Iris pigment epithelial cell (primary cell): ENCODE measurements at regions not wholly inside any gene's neighbourhood (a gene's known extent, or its start where the extent isn't known, plus 50 kb on each side); places are given as distances from the start of the nearest gene placed in this dataset.
"Not testable (repeated sequence)": the region's sequence is repeated elsewhere in the genome, so short reads cannot be mapped to it uniquely, and the experiment has no call there.

Experiments
- DNase-seq: peaks from one replicate; pipeline ENCODE4 v3.0.0-alpha.2; 2011; ENCODE audit warnings: low read depth

DNA sequence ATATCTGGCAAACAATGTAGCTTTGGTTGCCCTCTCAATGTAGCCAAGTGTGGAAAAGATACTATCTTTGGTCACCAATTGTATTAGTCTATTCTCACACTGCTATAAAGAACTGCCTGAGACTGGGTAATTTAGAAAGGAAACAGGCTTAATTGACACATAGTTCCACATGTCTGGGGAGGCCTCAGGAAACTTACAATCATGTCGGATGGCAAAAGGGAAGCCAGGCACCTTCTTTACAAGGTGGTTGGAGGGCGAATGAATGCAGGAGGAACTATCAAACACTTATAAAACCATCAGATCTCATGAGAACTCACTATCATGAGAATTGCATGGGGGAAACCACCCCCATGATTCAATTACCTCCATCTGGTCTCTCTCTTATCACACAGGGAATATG is 133.1 kb upstream of the TBCA start:
- no peak for DNase-seq

DNA sequence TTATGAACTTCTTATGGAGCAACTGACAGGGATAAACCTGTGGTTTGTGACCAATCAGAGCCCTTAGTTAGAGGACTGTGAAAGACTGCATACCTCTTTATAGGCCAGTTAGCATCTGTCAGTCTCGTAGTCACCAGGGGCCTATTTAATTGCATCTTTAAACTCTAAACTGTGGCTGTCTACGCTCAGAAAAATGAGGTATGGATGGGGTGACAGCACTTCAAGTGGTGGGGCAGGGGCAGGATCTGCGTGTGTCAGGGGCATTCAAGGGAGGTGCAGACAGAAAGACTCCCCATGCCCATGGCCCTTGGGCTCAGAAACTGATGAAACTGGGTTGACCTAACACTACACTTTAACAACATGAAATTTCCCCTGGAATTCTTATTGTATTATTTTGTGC is 132.6 kb upstream of the TBCA start:
- DNase-seq = no peak

DNA sequence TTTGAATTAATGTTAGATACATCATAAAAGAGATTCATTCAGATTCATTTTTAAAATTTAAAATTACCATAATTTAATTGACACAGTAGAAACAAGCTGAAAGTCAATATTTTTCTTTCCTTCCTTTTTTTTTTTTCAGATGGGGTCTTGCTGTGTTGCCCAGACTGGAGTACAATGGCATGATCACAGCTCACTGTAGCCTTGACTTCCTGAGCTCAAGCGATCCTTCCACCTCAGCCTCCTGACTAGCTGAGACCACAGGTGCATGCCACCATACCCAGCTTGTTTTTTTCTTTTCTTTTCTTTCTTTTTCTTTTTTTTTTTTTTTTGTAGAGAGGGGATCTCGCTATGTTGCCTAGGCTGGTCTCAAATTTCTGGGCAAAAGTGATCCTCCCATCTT is 131.6 kb upstream of the TBCA start:
- no peak for DNase-seq

DNA sequence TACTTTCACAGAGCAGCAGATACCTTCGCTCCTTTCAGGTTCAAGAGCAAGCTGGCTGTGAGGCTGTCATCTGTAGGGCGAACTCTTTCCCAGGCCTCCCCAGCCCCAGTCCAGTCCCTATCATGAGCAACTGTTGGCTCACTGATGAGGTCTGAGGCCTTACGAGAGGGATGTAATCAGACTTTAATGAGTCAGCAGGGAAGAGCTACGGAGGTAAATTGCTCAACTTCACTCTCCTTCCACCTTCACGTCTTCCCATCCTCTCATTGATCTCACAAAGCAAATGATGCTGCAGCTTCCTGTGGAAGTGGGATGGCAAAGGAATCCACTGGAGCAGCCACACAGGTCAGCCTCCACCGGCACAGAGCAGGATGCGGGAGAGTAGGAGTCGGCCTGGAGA is 130.7 kb upstream of the TBCA start:
- peak; percentile 83 for DNase-seq

DNA sequence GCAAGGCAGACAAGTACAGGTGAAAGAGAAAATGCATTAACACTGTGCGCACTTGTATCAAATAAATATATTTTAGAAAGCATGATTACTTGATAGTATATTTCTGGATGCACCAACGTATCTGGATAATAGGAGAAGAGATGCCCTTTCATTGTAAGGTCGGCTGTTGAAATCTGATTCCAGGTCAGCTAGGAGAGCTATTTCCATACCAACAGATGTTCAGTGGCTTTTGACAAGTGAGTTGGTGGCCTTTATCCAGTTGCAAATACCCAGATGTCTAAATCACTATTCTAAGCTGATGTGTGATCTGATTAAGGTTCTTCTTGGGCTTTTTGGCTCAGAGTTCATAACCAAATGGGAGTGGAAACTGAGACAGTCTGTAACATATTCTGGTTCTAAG is 128.2 kb upstream of the TBCA start:
- DNase-seq = no peak

DNA sequence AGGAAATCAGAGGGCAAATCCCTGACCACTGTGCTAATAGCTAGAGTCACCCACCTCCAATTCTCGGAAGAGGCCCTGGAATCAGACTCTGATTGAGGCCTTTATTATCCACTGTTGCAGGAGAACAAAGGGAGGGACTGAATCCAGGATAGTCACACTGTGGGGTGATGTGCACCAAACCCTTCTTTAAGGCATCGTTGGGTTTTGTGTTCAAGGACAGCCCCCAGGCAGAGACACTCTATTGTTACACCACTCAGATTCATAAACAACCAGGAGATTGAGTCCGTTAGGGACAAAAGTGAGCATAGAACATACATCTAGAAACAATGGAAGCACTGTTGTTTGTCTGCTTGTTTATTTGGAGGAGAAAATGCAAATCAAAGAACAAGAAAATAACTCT is 124.6 kb upstream of the TBCA start:
- no peak for DNase-seq

DNA sequence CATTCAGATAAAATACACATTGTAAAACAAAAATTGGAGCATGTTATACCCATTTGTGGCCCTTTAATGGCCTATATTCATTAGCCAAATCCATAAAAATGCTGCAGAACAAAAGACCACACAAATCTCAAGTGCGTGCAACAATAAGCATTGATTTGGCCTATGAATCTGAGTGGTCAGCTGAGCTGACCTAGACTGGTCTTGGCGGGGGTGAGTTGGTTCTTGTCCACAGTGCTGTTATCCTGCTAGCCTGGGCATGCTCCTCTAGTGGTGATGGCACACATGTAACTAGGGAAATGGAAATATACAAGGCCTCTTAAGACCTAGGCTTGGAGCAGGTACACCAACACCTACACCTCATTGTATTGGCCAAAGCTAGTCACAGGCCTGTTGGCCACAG is 122.2 kb upstream of the TBCA start:
- DNase-seq = no peak

DNA sequence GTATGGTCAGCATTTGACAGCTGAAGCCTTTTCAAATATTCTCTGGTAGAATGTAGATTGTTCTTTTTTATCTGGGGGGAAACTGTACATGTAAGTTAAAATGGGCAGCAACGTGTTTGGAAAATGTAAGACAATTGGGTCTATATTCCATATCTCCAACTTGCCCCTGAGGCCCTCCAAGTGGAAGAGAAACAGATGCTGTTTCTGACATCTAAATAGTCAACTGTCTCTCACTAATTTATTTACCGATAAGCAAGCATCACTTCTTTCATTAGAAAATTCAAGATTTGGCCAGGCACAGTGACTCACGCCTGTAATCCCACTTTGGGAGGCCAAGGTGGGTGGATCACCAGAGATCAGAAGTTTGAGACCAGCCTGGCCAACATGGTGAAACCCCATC is 120.2 kb upstream of the TBCA start:
- DNase-seq = no peak

DNA sequence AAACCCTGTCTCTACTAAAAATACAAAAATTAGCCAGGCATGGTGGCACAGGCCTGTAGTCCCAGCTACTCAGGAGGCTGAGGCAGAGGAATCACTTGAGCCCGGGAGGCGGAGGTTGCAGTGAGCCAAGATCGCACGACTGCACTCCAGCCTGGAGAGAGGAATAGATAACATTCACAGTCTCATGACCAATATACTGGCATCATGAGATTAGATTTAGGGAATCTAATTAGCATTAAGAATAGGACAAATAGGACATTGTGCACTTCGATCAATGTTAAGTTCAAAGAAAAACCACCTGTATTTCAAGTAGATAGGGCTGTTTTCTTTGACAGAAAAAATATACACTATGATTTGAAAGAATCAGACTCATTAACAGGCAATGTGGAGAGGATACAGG is 118.0 kb upstream of the TBCA start:
- not testable (repeated sequence) for DNase-seq

DNA sequence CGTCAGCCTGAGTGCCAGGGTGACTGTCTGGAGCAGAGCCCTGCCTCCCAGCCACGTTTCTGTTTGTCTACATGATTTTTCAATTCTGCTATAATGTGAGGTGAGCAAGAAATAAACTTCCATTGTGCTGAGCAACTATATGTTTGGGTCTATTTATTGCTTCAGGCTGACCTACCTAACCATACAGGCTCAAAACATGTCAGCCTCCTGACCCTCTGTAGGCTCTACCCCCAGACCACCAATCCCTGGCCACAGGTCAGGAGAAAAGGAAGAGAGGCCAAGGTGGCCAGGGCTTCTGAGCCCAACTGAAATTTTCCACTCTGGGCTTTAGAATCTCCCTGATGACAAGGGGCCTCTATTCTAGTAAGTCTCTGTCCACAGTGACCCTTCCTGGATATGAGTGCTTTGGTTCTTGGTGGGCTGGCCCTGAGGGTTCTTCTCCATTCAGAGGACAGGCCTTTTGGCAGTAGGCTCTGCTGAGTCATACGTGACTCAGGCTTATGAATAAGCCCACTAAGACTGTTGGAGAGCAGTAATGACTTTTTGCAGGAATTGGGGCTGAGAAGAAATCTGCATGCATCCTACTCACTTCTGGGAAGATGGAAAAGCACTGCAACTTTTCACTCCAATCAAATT is 117.2 kb upstream of the TBCA start:
- DNase-seq = peak; percentile 98

DNA sequence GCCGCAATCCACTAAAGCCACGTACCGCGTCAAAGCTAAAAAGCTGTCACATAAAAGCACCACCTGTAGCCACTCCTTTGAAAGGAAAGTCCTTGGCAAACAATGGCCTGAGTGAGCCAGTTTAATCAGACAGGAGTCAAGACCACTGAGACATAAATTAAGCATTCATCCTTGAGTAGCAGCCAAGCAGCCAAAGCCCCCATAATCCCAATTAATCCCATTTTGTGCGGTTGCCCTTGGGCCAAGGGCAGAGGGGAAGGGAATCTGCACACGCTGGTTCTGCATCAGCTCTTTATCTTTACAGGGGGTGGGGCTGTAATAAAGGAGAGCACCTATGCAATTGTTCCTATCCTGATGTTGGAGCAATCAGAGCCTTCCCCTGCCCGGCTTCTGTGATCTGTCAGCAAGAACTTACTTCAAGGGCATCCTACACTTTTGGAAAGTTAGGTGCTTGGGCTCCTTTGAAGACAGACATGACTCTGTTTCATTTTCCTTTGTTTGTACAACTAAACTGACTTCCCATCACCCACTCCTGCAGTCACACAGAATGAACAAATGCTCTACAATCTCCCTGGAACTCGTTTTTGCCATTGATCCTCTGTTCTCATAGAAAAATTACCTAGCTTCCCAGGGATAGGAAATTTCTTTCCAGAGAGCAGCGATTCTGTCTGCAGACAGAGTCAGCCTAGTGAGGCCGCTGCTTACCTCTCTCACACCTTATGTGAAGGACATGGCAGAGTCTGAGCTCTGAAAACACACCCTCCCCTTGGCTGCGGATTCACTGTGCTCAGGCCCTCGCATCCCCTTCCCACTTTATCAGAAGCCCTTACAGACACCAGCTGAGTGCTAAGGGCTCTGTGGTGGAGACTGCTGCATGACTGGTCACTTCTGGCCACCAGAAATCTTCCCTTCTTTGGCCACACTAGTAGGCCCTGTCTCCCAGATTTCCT is 116.2 kb upstream of the TBCA start:
- no peak for DNase-seq

DNA sequence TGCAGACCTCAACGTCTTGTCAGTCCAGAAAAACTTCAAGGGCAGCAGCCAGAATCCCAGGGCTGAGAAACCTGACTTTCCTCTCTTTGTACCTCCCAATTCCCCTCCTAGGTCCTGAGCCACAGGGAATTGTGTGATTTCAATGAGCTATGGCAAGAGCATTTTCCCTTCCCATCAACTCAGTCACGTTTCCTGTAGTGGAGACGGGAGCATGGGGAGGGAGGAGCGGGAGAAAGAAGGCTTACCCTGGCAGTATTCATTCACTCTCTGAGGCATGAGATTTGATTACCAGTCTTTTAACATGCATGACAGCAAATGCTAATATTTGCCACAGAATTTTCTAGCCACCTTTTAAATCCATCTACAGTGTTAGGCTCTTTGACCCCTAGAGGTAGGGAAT is 109.4 kb upstream of the TBCA start:
- no peak for DNase-seq

DNA sequence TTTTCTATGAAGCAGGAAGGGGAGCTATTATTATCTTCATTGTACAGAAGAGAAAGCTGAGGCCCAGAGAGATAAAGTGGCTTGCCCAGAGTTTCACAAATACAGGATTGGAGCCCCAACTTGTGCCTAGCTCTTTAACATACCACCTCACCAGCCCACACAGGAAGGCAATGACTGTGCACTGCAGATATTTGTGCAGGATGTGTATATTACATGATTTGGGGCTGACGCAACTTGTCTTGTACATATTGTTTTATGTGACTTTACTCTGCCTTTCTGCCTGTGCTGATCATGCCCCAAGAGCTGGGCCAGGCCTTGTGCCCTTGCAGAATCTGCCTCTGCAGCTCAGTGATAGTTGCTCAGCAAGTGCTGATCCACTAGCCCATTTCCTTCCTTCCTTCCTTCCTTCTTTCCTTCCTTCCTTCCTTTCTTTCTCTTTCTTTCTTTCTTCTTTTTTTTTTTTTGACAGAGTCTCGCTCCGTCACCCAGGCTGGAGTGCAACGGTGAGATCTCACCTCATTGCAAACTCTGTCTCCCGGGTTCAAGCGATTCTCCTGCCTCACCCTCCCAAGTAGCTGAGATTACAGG is 106.6 kb upstream of the TBCA start:
- peak; percentile 93 for DNase-seq

DNA sequence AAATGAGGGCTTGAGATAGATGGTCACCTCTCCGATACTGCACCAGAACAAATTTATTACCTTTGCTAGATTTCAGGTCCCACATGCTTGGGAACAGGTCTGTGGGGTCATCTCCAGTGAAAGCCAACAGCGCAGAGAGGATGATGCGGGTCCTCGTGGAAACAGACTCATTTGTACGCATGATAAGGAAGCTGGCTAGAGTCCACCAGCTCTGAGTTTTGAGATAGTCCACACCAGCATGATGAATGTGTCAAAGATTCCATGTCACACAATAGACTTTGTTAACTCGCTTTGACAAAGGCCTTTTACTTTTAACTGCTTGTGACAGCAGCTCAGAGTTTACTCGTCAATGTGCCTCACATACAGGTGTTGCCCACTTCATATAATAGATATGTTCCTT is 105.4 kb upstream of the TBCA start:
- DNase-seq = peak; percentile 62

DNA sequence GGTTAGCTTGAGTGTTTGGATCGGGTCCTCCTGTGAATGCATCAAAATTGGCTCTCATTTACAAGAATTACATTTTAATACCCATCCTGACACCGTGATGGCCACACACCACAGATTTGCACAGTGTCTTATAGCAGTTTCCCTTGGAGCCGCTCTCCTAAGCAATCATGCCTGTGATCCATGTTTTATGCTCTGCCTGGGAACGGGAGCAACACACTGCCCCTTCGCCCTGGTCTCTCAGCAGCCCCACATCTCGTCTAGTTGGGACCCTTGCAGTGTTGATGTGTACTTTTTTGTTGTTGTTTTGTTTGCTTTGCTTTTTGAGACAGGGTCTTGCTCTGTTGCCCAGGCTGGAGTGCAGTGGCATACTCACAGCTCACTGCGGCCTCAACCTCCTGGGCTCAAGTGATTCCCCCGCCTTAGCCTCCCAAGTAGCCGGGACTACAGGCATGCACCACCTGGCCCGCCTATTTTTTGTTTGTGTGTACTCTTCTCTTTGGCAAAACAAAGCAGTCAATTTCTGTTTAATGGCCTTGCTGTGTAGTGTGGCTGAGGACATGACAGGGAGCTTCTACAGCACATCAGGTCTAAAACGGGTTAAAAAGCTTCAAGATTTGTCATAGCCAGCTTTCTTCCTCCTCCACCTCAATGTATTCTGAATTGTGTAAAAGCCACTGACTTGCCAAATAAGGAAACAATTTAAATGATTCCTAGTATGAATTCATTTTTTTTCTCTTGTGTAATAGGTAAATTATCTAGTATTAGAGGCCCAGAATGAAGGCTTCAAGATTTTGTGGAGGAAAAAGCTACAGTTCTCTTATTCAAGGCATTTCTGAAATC is 101.6 kb upstream of the TBCA start:
- DNase-seq = no peak

DNA sequence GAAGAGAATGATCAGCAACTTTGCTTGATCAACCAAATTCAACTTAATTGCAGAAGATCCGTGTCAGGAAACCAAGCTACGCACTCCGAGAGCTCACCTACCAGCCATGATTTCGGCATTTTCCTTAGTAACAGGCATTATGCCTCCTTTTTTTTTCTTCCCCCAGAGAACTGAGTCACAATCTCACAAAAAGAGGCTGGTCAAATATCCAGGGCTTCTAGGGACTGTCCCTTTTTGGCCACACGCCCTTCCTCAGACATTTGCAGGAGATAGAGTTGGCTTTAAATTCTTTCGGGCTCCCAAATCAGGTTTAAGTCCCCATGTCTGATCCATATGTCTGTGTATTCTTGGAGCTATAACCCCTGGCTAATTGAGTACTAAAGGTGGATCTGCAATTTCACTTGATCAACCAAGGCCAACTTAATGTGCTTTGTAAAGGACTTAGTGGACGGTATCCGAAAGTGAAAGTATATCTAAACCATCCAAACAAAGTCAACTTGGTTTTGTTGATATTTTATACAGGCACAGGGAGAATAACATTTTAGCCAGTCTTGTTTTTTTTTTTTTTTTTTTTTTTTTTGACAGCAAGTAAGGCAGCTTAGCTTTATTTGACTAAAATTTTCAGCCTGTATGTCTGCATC is 100.8 kb upstream of the TBCA start:
- no peak for DNase-seq

DNA sequence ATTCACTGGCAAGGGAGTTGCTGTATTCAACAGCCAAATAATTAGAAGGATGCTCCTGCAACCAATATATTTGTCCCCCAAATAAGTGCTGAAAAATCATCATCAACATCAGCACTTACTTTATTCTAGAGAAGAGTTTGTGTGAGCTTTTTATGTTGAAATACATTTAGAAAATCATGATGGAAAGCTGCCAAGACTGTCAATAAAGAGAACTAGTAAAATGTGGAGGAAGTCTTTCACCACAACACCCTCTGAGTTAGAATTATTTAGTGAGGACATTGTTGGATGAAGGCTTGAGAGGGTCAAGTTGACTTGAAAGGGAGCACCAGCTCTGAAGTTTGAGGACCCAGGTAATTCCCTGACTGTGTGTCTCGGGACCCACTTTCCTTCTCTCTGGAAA is 100.2 kb upstream of the TBCA start:
- peak; percentile 30 for DNase-seq

DNA sequence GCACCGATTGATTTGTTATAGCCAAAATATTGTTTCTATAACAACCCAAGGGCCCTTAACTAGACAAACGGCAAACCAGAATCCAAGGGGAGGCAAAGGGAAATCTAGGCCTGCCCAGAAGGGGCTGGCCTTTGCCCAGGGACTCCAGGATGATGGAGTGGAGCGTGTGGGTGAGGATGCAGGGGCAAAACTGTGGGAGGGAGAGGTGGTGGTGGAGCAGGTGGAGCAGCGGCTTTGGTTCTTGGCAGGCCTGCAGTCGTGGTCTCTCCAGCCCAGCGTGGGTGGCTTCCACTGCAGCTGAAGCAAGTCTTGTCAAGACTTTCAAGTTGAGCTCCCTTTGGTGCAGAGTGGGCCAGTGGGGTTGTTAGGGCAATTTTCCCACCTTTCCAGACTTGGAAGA is 98.6 kb upstream of the TBCA start:
- no peak for DNase-seq

DNA sequence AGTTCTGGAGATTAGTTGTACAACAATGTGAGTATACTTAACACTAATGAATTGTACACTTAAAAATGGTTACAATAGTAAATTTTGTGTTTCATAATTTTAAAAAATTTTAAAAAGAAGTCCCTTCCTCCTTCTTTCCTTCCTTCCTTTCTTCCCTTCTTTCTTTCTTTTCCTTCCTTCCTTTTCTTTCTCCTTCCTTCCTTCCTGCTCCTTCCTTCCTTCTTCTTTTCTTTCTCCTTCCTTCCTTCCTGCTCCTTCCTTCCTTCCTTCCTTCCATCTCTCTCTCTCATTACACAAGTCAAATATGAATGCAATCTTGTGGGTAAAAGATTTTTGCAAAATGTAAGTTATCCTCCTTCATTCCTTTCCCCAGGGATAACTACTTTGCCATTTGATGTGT is 97.1 kb upstream of the TBCA start:
- DNase-seq = no peak

DNA sequence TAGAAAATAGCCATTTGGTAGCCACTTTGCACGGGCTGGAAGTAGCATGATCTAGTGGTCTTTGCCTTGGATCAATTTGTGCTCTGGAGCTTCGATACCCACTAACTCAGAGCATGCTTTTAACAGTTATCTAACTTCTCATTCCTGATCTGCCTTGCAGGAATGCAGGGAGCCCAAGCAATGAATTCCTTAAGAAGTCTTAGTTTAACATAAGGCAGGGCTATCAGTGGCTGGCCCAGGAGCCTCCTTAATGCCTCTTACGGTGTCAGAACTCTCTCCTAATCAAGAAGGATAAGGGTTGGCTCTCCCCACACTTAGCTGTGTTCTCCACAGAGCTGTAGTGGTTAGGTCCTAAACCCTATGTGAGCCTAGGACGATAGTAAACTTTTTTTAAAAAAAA is 95.8 kb upstream of the TBCA start:
- DNase-seq = no peak

DNA sequence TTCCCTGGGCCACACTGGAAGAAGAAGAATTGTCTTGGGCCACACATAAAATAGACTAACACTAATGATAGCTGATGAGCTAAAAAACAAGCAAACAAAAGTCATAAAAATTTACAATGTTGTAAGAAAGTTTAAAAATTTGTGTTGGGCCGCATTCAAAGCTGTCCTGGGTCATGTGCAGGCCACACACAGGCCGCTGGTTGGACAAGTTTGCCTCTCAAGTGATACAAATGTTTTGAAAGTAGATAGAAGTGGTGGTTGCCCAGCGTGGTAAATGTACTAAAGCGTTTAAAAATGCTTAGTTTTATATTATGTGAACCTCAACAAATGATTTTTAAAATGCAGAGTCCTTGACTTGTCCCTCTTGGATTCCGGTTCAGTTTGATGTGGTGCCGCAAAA is 94.9 kb upstream of the TBCA start:
- no peak for DNase-seq
